ENCODE measurements at regions not wholly inside any gene's neighbourhood (a gene's known extent, or its start where the extent isn't known, plus 50 kb on each side); places are given as distances from the start of the nearest gene placed in this dataset.

GRCh38 chr2:81093031-81093430 lies 788.5 kb upstream of the LRRTM1 start:
- Mint-ChIP-seq H3K4me3 (no peak overlapping the region), H3K27ac (no peak overlapping the region), H3K4me1 (no peaks in the 10 kb centered on the region)

GRCh38 chr2:81087646-81088045 lies 783.1 kb upstream of the LRRTM1 start:
- H3K27me3 Mint-ChIP-seq, result no peaks in the 10 kb centered on the region
- no peak overlapping the region for H3K4me3 Mint-ChIP-seq
- no peak overlapping the region for H3K27ac Mint-ChIP-seq
- peaks cover 1 to 11% (median 2%) of the 10 kb centered on the region in 3 donors for H3K9me3 Mint-ChIP-seq
- peaks cover 2% of the 10 kb centered on the region for H3K36me3 Mint-ChIP-seq
- H3K4me1 Mint-ChIP-seq, result no peaks in the 10 kb centered on the region

More at GRCh38 chr2:81093031-81093430, 788.5 kb upstream of the LRRTM1 start:
- Mint-ChIP-seq H3K36me3 (no peaks in the 10 kb centered on the region), H3K9me3 (peaks cover 1 to 4% (median 4%) of the 10 kb centered on the region in 3 donors), H3K27me3 (no peaks in the 10 kb centered on the region)

- Mint-ChIP-seq H3K27me3 (no peaks in the 10 kb centered on the region), H3K36me3 (peaks cover 2% of the 10 kb centered on the region), H3K27ac (no peak overlapping the region), H3K4me1 (no peaks in the 10 kb centered on the region), H3K9me3 (peaks cover 1 to 15% (median 8%) of the 10 kb centered on the region in 3 donors), H3K4me3 (no peak overlapping the region)
Measured at GRCh38 chr2:81084101-81084500, 779.5 kb upstream of the LRRTM1 start.

- Mint-ChIP-seq H3K4me3 (no peak overlapping the region), H3K4me1 (no peaks in the 10 kb centered on the region), H3K27ac (no peak overlapping the region), H3K27me3 (no peaks in the 10 kb centered on the region), H3K36me3 (no peaks in the 10 kb centered on the region), H3K9me3 (peaks cover 5 to 12% (median 9%) of the 10 kb centered on the region in 3 donors)
Measured at GRCh38 chr2:81078631-81079030, 774.1 kb upstream of the LRRTM1 start.

- Mint-ChIP-seq H3K9me3 (peaks cover 5 to 12% (median 7%) of the 10 kb centered on the region in 3 donors), H3K4me1 (no peaks in the 10 kb centered on the region), H3K27me3 (no peaks in the 10 kb centered on the region), H3K36me3 (no peaks in the 10 kb centered on the region), H3K4me3 (no peak overlapping the region), H3K27ac (no peak overlapping the region)
Measured at GRCh38 chr2:81078102-81078501, 773.5 kb upstream of the LRRTM1 start.

GRCh38 chr2:81077396-81077795 lies 772.8 kb upstream of the LRRTM1 start:
- Mint-ChIP-seq H3K27me3 (no peaks in the 10 kb centered on the region), H3K4me1 (no peaks in the 10 kb centered on the region), H3K27ac (no peak overlapping the region), H3K9me3 (peaks cover 4 to 12% (median 5%) of the 10 kb centered on the region in 3 donors), H3K36me3 (no peaks in the 10 kb centered on the region), H3K4me3 (no peak overlapping the region)

GRCh38 chr2:81073412-81073811 lies 768.9 kb upstream of the LRRTM1 start:
- Mint-ChIP-seq H3K9me3 (peaks cover 0 to 6% (median 3%) of the 10 kb centered on the region in 3 donors), H3K27ac (no peak overlapping the region), H3K4me3 (no peak overlapping the region), H3K36me3 (peaks cover 2% of the 10 kb centered on the region), H3K27me3 (no peaks in the 10 kb centered on the region), H3K4me1 (no peaks in the 10 kb centered on the region)

GRCh38 chr2:81068144-81068543 lies 763.6 kb upstream of the LRRTM1 start:
- Mint-ChIP-seq H3K36me3 (peaks cover 2% of the 10 kb centered on the region), H3K4me1 (no peaks in the 10 kb centered on the region), H3K27me3 (no peaks in the 10 kb centered on the region), H3K27ac (no peak overlapping the region), H3K9me3 (peaks cover 0 to 8% (median 2%) of the 10 kb centered on the region in 3 donors), H3K4me3 (no peak overlapping the region)

- peaks cover 3 to 22% (median 4%) of the 10 kb centered on the region in 3 donors for H3K9me3 Mint-ChIP-seq
- H3K36me3 Mint-ChIP-seq, result no peaks in the 10 kb centered on the region
- no peaks in the 10 kb centered on the region for H3K27me3 Mint-ChIP-seq
- H3K4me1 Mint-ChIP-seq, result peaks cover 0 to 3% (median 0%) of the 10 kb centered on the region in 3 donors
- H3K27ac Mint-ChIP-seq, result no peak overlapping the region
- no peak overlapping the region for H3K4me3 Mint-ChIP-seq
Measured at GRCh38 chr2:81061016-81061415, 756.5 kb upstream of the LRRTM1 start.

- peaks cover 2 to 26% (median 4%) of the 10 kb centered on the region in 3 donors for H3K9me3 Mint-ChIP-seq
Measured at GRCh38 chr2:81050580-81051095, 746.1 kb upstream of the LRRTM1 start.

GRCh38 chr2:81043681-81044080 lies 739.1 kb upstream of the LRRTM1 start:
- no peaks in the 10 kb centered on the region for H3K36me3 Mint-ChIP-seq
- peaks cover 0 to 2% (median 0%) of the 10 kb centered on the region in 3 donors for H3K4me1 Mint-ChIP-seq
- H3K4me3 Mint-ChIP-seq, result no peak overlapping the region
- H3K9me3 Mint-ChIP-seq, result peaks cover 4 to 5% (median 5%) of the 10 kb centered on the region in 3 donors
- no peak overlapping the region for H3K27ac Mint-ChIP-seq
- no peaks in the 10 kb centered on the region for H3K27me3 Mint-ChIP-seq

More at GRCh38 chr2:81050580-81051095, 746.1 kb upstream of the LRRTM1 start:
- Mint-ChIP-seq H3K4me1 (no peaks in the 10 kb centered on the region), H3K27ac (no peak overlapping the region), H3K4me3 (no peak overlapping the region), H3K36me3 (no peaks in the 10 kb centered on the region), H3K27me3 (no peaks in the 10 kb centered on the region)

- no peaks in the 10 kb centered on the region for H3K27me3 Mint-ChIP-seq
- H3K27ac Mint-ChIP-seq, result no peak overlapping the region
- peaks cover 3 to 23% (median 8%) of the 10 kb centered on the region in 3 donors for H3K9me3 Mint-ChIP-seq
- H3K36me3 Mint-ChIP-seq, result no peaks in the 10 kb centered on the region
- no peak overlapping the region for H3K4me3 Mint-ChIP-seq
- H3K4me1 Mint-ChIP-seq, result no peaks in the 10 kb centered on the region
Measured at GRCh38 chr2:81007104-81007503, 702.6 kb upstream of the LRRTM1 start.

- no peaks in the 10 kb centered on the region for H3K36me3 Mint-ChIP-seq
- peaks cover 10 to 30% (median 11%) of the 10 kb centered on the region in 3 donors for H3K9me3 Mint-ChIP-seq
- no peaks in the 10 kb centered on the region for H3K27me3 Mint-ChIP-seq
- no peak overlapping the region for H3K27ac Mint-ChIP-seq
- no peak overlapping the region for H3K4me3 Mint-ChIP-seq
- no peaks in the 10 kb centered on the region for H3K4me1 Mint-ChIP-seq
Measured at GRCh38 chr2:81002906-81003305, 698.4 kb upstream of the LRRTM1 start.

- H3K4me1 Mint-ChIP-seq, result no peaks in the 10 kb centered on the region
- no peak overlapping the region for H3K27ac Mint-ChIP-seq
- H3K27me3 Mint-ChIP-seq, result no peaks in the 10 kb centered on the region
- H3K9me3 Mint-ChIP-seq, result peaks cover 0 to 14% (median 4%) of the 10 kb centered on the region in 3 donors
- H3K4me3 Mint-ChIP-seq, result no peak overlapping the region
- no peaks in the 10 kb centered on the region for H3K36me3 Mint-ChIP-seq
Measured at GRCh38 chr2:80987466-80987865, 682.9 kb upstream of the LRRTM1 start.

GRCh38 chr2:80969900-80970299 lies 665.3 kb upstream of the LRRTM1 start:
- no peaks in the 10 kb centered on the region for H3K27me3 Mint-ChIP-seq
- no peak overlapping the region for H3K4me3 Mint-ChIP-seq
- no peaks in the 10 kb centered on the region for H3K36me3 Mint-ChIP-seq
- H3K9me3 Mint-ChIP-seq, result peaks cover 8 to 21% (median 20%) of the 10 kb centered on the region in 3 donors
- no peaks in the 10 kb centered on the region for H3K4me1 Mint-ChIP-seq
- no peak overlapping the region for H3K27ac Mint-ChIP-seq

GRCh38 chr2:80968450-80968849 lies 663.9 kb upstream of the LRRTM1 start:
- H3K4me3 Mint-ChIP-seq, result no peak overlapping the region
- H3K9me3 Mint-ChIP-seq, result peaks cover 8 to 21% (median 19%) of the 10 kb centered on the region in 3 donors
- no peaks in the 10 kb centered on the region for H3K36me3 Mint-ChIP-seq
- H3K4me1 Mint-ChIP-seq, result peaks cover 0 to 1% (median 0%) of the 10 kb centered on the region in 3 donors
- no peak overlapping the region for H3K27ac Mint-ChIP-seq
- no peaks in the 10 kb centered on the region for H3K27me3 Mint-ChIP-seq
